Prostate gland (tissue), 2 donors: ENCODE measurements at regions not wholly inside any gene's neighbourhood (a gene's known extent, or its start where the extent isn't known, plus 50 kb on each side); places are given as distances from the start of the nearest gene placed in this dataset.

ENCODE experiments used
- DNase-seq: peaks from one replicate; pipeline ENCODE4 v3.0.0-alpha.2; 2019; ENCODE audit warnings: low spot score
- H3K27ac ChIP-seq, 2 donors: fragments of 200-600 bp; sonication (generic); 2 replicates each; pipeline ENCODE4 v1.5.1; 2017 to 2019
- H3K27me3 ChIP-seq: fragments of 200-600 bp; sonication (generic); replicated peaks from 2 replicates; pipeline ENCODE4 v1.5.1; 2019; ENCODE audit not compliant: insufficient read depth
- H3K36me3 ChIP-seq, 2 donors: fragments of 200-600 bp; sonication (generic); 1 replicate in 1 of 2; 2 replicates in 1 of 2; pipeline versions ENCODE4 v1.5.1 to v1.8.1; 2017 to 2019
- H3K4me1 ChIP-seq: fragments of 200-600 bp; sonication (generic); replicated peaks from 2 replicates; pipeline ENCODE4 v1.5.1; 2019
- H3K4me3 ChIP-seq, 2 donors: fragments of 200-600 bp; sonication (generic); 2 replicates each; pipeline ENCODE4 v1.5.1; 2017 to 2019
- H3K9me3 ChIP-seq: fragments of 200-600 bp; sonication (generic); 2 replicates; pipeline ENCODE4 v1.5.1; 2017
- POLR2A ChIP-seq: fragments of 450-650 bp; IDR thresholded peaks from one replicate; pipeline ENCODE4 v1.6.1; 2016; ENCODE audit warnings: antibody characterized with exemption, mild to moderate bottlenecking
- POLR2AphosphoS5 ChIP-seq: sonication (generic); formaldehyde crosslinking; IDR thresholded peaks from one replicate; pipeline ENCODE4 v1.6.1; 2017; ENCODE audit warnings: antibody characterized with exemption
- WGBS: methylation state at CpG from one replicate; pipeline ENCODE4 v1.1.5; 2018; 5-methylcytosine and 5-hydroxymethylcytosine counted together
- intact Hi-C: fragments of 100-400 bp; cut with DNase I; formaldehyde crosslinking; loops from one replicate; pipeline ENCODE4 v1.14.2; 2022
- TF ChIP-seq, protein P1 (sequence below), 4 experiments: fragments of 200-600 bp in 2 of 4; fragments of 450-650 bp in 2 of 4; sonication (generic) in 2 of 4; IDR thresholded peaks; 1 replicate in 3 of 4; 2 replicates in 1 of 4; pipeline ENCODE4 v1.5.1; 2016 to 2019; ENCODE audit warnings: antibody characterized with exemption in 4 of 4, mild to moderate bottlenecking in 2 of 4, moderate library complexity in 2 of 4

- WGBS, result 33% methylated on average over 11 of the region's 11 CpGs
- intact Hi-C loops, result no loop called here
- TF ChIP-seq POLR2A (no peak), POLR2AphosphoS5 (no peak)
- TF ChIP-seq, protein P1, sequence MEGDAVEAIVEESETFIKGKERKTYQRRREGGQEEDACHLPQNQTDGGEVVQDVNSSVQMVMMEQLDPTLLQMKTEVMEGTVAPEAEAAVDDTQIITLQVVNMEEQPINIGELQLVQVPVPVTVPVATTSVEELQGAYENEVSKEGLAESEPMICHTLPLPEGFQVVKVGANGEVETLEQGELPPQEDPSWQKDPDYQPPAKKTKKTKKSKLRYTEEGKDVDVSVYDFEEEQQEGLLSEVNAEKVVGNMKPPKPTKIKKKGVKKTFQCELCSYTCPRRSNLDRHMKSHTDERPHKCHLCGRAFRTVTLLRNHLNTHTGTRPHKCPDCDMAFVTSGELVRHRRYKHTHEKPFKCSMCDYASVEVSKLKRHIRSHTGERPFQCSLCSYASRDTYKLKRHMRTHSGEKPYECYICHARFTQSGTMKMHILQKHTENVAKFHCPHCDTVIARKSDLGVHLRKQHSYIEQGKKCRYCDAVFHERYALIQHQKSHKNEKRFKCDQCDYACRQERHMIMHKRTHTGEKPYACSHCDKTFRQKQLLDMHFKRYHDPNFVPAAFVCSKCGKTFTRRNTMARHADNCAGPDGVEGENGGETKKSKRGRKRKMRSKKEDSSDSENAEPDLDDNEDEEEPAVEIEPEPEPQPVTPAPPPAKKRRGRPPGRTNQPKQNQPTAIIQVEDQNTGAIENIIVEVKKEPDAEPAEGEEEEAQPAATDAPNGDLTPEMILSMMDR (IDR thresholded peaks at IDR 0.05), result no peak
- no peaks in the 10 kb centered on the region for H3K9me3 ChIP-seq
- no peaks in the 10 kb centered on the region for H3K36me3 ChIP-seq
- no peak overlapping the region for H3K27ac ChIP-seq
- H3K4me1 ChIP-seq, result no peaks in the 10 kb centered on the region
- H3K4me3 ChIP-seq, result no peak overlapping the region
- DNase-seq, result no peak
- H3K27me3 ChIP-seq, result no peaks in the 10 kb centered on the region
Observed at GRCh38 chr18:75874401-75875089, 447.0 kb upstream of the SMIM21 start.

- intact Hi-C loops, result no loop called here
- 72% methylated on average over 3 of the region's 3 CpGs for WGBS
- TF ChIP-seq POLR2A, result no peak
- no peak for TF ChIP-seq POLR2AphosphoS5
- TF ChIP-seq, protein P1 (IDR thresholded peaks at IDR 0.05), result no peak
- Histone ChIP-seq H3K4me3 (no peak overlapping the region), H3K9me3 (no peaks in the 10 kb centered on the region), H3K27ac (no peak overlapping the region), H3K4me1 (no peaks in the 10 kb centered on the region), H3K36me3 (no peaks in the 10 kb centered on the region), H3K27me3 (no peaks in the 10 kb centered on the region)
- no peak for DNase-seq
Observed at GRCh38 chr18:75871596-75871995, 444.1 kb upstream of the SMIM21 start.

DNA sequence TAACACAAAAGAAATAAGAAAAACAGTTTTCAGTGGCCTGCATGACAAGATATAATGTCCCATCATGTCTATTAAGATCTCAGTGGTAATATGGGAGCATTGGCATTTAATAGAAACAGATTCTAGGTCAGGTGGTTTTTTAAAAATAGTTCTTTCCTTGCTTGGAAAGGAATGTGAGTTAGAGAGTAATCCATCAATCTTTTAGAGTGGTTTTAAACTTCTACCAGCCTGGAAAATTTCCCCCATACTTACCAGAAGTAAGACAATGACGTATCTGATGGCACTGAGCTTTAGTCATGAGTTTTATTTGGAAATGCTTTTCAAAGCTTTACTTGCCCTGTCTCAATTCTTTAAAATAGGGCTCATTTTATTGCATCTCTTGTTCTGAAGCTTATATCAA lies 441.7 kb upstream of the SMIM21 start:
- H3K27me3 ChIP-seq, result no peaks in the 10 kb centered on the region
- no peak overlapping the region for H3K27ac ChIP-seq
- no peak for DNase-seq
- H3K36me3 ChIP-seq, result no peaks in the 10 kb centered on the region
- no peaks in the 10 kb centered on the region for H3K4me1 ChIP-seq
- TF ChIP-seq POLR2AphosphoS5 (no peak), POLR2A (no peak)
- TF ChIP-seq, protein P1 (IDR thresholded peaks at IDR 0.05), result no peak
- H3K4me3 ChIP-seq, result no peak overlapping the region
- intact Hi-C loops, result no loop called here
- H3K9me3 ChIP-seq, result no peaks in the 10 kb centered on the region
- WGBS, result 26% methylated on average over 1 of the region's 1 CpG

GRCh38 chr18:75868031-75868430 lies 440.5 kb upstream of the SMIM21 start:
- Histone ChIP-seq H3K27me3 (no peaks in the 10 kb centered on the region), H3K9me3 (no peaks in the 10 kb centered on the region), H3K27ac (no peak overlapping the region), H3K36me3 (no peaks in the 10 kb centered on the region), H3K4me3 (no peak overlapping the region), H3K4me1 (no peaks in the 10 kb centered on the region)
- DNase-seq, result no peak
- TF ChIP-seq POLR2A, result no peak
- TF ChIP-seq, protein P1 (IDR thresholded peaks at IDR 0.05), result no peak
- TF ChIP-seq POLR2AphosphoS5, result no peak
- intact Hi-C loops, result no loop called here
- 94% methylated on average over 9 of the region's 9 CpGs for WGBS

GRCh38 chr18:75865639-75866038 lies 438.1 kb upstream of the SMIM21 start:
- TF ChIP-seq, protein P1 (IDR thresholded peaks at IDR 0.05), result no peak
- TF ChIP-seq POLR2A, result no peak
- TF ChIP-seq POLR2AphosphoS5, result no peak
- WGBS, result 95% methylated on average over 6 of the region's 6 CpGs
- intact Hi-C loops, result no loop called here
- H3K9me3 ChIP-seq, result no peaks in the 10 kb centered on the region
- no peaks in the 10 kb centered on the region for H3K36me3 ChIP-seq
- H3K27ac ChIP-seq, result no peak overlapping the region
- no peaks in the 10 kb centered on the region for H3K4me1 ChIP-seq
- H3K27me3 ChIP-seq, result no peaks in the 10 kb centered on the region
- DNase-seq, result no peak
- H3K4me3 ChIP-seq, result no peak overlapping the region
